SK-N-SH treated with all-trans-retinoic acid at 6 μM for 48 hours (cell line): ENCODE measurements at regions not wholly inside any gene's neighbourhood (a gene's known extent, or its start where the extent isn't known, plus 50 kb on each side); places are given as distances from the start of the nearest gene placed in this dataset.

Source experiments
- CSDC2 ChIP-seq: fragments of 250-450 bp; sonication (Bioruptor Pico); IDR thresholded peaks from 2 replicates; pipeline ENCODE4 v1.5.0; 2020; ENCODE audit warnings: mild to moderate bottlenecking, moderate library complexity
- PATZ1 ChIP-seq: fragments of 250-450 bp; sonication (Bioruptor Pico); IDR thresholded peaks from 2 replicates; pipeline ENCODE4 v1.8.0; 2020; ENCODE audit warnings: mild to moderate bottlenecking, moderate library complexity, borderline replicate concordance

- TF ChIP-seq CSDC2 (CRISPR knock-in tag) (no peak), PATZ1 (CRISPR knock-in tag) (no peak)
Measured at GRCh38 chr13:90591260-90591926, 756.1 kb upstream of the MIR17HG start.
